ENCODE measurements at regions not wholly inside any gene's neighbourhood (a gene's known extent, or its start where the extent isn't known, plus 50 kb on each side); places are given as distances from the start of the nearest gene placed in this dataset.

GRCh38 chr5:174236070-174236469 is 190.6 kb downstream of the NSG2 start:
- no peak for DNase-seq

- no peak for DNase-seq
These were observed 194.2 kb downstream of the NSG2 start for GRCh38 chr5:174239718-174240117.

GRCh38 chr5:174242573-174242972 is 197.1 kb downstream of the NSG2 start:
- DNase-seq, result no peak

- DNase-seq, result no peak
These were observed 198.4 kb downstream of the NSG2 start for GRCh38 chr5:174243904-174244303.

- no peak for DNase-seq
These were observed 200.1 kb downstream of the NSG2 start for GRCh38 chr5:174245516-174246075.

GRCh38 chr5:174246743-174247142 is 201.2 kb downstream of the NSG2 start:
- DNase-seq, result no peak

GRCh38 chr5:174247301-174247700 is 201.8 kb downstream of the NSG2 start:
- DNase-seq, result no peak

- no peak for DNase-seq
These were observed 205.9 kb downstream of the NSG2 start for GRCh38 chr5:174251305-174252000.

GRCh38 chr5:174252121-174252520 is 206.6 kb downstream of the NSG2 start:
- no peak for DNase-seq

GRCh38 chr5:174259696-174260420 is 214.4 kb downstream of the NSG2 start:
- DNase-seq, result no peak

GRCh38 chr5:174271316-174271715 is 225.8 kb downstream of the NSG2 start:
- DNase-seq, result no peak

- no peak for DNase-seq
These were observed 227.2 kb downstream of the NSG2 start for GRCh38 chr5:174272671-174273070.

GRCh38 chr5:174273325-174273724 is 227.8 kb downstream of the NSG2 start:
- no peak for DNase-seq

- DNase-seq, result no peak
These were observed 230.5 kb downstream of the NSG2 start for GRCh38 chr5:174275959-174276358.

GRCh38 chr5:174281089-174281760 is 235.7 kb downstream of the NSG2 start:
- DNase-seq, result no peak

- no peak for DNase-seq
These were observed 236.3 kb downstream of the NSG2 start for GRCh38 chr5:174281855-174282254.

- no peak for DNase-seq
These were observed 236.9 kb downstream of the NSG2 start for GRCh38 chr5:174282391-174282790.

- no peak for DNase-seq
These were observed 237.9 kb downstream of the NSG2 start for GRCh38 chr5:174283211-174284005.

- DNase-seq, result no peak
These were observed 239.4 kb downstream of the NSG2 start for GRCh38 chr5:174284873-174285272.

GRCh38 chr5:174287761-174288160 is 242.3 kb downstream of the NSG2 start:
- DNase-seq, result no peak

- DNase-seq, result no peak
These were observed 242.9 kb downstream of the NSG2 start for GRCh38 chr5:174288439-174288838.

GRCh38 chr5:174291162-174291561 is 245.7 kb downstream of the NSG2 start:
- no peak for DNase-seq

GRCh38 chr5:174292348-174292747 is 246.8 kb downstream of the NSG2 start:
- no peak for DNase-seq

Measured in activated naive CD4-positive, alpha-beta T cell (primary cell).